Vagina (tissue), 2 donors: ENCODE measurements at regions not wholly inside any gene's neighbourhood (a gene's known extent, or its start where the extent isn't known, plus 50 kb on each side); places are given as distances from the start of the nearest gene placed in this dataset.

Experiments used
- POLR2AphosphoS5 ChIP-seq, 2 donors: sonication (generic); formaldehyde crosslinking; IDR thresholded peaks; one replicate each; pipeline ENCODE4 v1.9.0; 2017; ENCODE audit warnings: antibody characterized with exemption in 2 of 2, mild to moderate bottlenecking in 2 of 2, low read depth in 1 of 2; ENCODE audit not compliant: insufficient read depth in 1 of 2
- TF ChIP-seq, protein P1 (sequence below), 3 experiments: fragments of 450-650 bp in 2 of 3; fragments of 200-600 bp in 1 of 3; sonication (generic) in 1 of 3; IDR thresholded peaks; one replicate each; pipeline ENCODE4 v1.5.1; 2017 to 2019; ENCODE audit warnings: antibody characterized with exemption in 3 of 3, mild to moderate bottlenecking in 2 of 3, moderate library complexity in 2 of 3

DNA sequence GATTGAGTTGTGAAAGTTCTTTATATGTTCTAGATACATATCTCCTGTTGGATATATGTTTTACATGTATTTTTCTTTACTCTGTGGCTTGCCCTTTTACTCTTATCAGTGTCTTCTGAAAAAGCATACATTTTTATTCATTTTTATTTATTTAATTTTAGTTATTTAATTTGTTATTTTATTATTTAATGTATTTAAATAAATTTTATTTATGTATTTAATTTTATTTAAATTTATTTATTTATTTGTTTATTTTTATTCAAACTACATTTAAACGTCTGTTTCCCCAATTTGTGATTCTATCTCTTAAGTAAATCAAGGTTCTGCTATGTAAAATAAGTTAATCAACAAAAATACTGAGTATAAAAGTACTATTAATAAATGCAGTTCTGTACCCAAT lies 279.1 kb upstream of the AKR1E2 start:
- TF ChIP-seq, protein P1, sequence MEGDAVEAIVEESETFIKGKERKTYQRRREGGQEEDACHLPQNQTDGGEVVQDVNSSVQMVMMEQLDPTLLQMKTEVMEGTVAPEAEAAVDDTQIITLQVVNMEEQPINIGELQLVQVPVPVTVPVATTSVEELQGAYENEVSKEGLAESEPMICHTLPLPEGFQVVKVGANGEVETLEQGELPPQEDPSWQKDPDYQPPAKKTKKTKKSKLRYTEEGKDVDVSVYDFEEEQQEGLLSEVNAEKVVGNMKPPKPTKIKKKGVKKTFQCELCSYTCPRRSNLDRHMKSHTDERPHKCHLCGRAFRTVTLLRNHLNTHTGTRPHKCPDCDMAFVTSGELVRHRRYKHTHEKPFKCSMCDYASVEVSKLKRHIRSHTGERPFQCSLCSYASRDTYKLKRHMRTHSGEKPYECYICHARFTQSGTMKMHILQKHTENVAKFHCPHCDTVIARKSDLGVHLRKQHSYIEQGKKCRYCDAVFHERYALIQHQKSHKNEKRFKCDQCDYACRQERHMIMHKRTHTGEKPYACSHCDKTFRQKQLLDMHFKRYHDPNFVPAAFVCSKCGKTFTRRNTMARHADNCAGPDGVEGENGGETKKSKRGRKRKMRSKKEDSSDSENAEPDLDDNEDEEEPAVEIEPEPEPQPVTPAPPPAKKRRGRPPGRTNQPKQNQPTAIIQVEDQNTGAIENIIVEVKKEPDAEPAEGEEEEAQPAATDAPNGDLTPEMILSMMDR (IDR thresholded peaks at IDR 0.05), result no peak
- TF ChIP-seq POLR2AphosphoS5 (IDR thresholded peaks at IDR 0.05; ENCODE audit: insufficient read depth in 1 of 2, low read depth in 1 of 2), result no peak
